ENCODE measurements at regions not wholly inside any gene's neighbourhood (a gene's known extent, or its start where the extent isn't known, plus 50 kb on each side); places are given as distances from the start of the nearest gene placed in this dataset.

- ChIA-PET CTCF (interaction anchor here (0.6 kb wide), 1 partner anchor 216 kb away, joined by 3 read pairs; no protein-coding TSS in a partner anchor), RAD21 (ENCODE audit: low non-redundant PET in 1 of 2, low total read pairs in 2 of 2, uncharacterized antibody in 2 of 2, unreplicated experiment in 2 of 2) (no interaction called here), POLR2A (interaction anchor here (0.7 kb wide), 2 partner anchors 11 to 35 kb away, joined by 3 to 6 read pairs; no protein-coding TSS in a partner anchor)
- ATAC-seq, result peak; percentile 89
- intact Hi-C loops (cut with micrococcal nuclease), result loop anchor here (1.0 kb wide), 1 partner anchor 217 kb away; the partner anchor contains the start of gene PIK3R1
- H3K79me2 ChIP-seq (ENCODE audit: insufficient read depth, low read length), result no peaks in the 10 kb centered on the region
- H3K4me1 ChIP-seq (ENCODE audit: control insufficient read depth in 1 of 2, insufficient read depth in 2 of 2, low read length in 2 of 2), result peaks cover 4 to 27% of the 10 kb centered on the region in 2 experiments; a peak in 3 of 4 replicates
- no peaks in the 10 kb centered on the region for H3K9me3 ChIP-seq (ENCODE audit: control insufficient read depth in 1 of 2, insufficient read depth in 1 of 2, low read depth in 1 of 2, low read length in 2 of 2)
- H3K27ac ChIP-seq (ENCODE audit: low read depth, low read length), result no peak overlapping the region; the same call in 1 of the 2 replicates
- BruUV-seq (replicated peaks), result TSS peak; percentile 88
- H3K36me3 ChIP-seq (ENCODE audit: control insufficient read depth in 1 of 2, insufficient read depth in 2 of 2, low read length in 2 of 2), result no peaks in the 10 kb centered on the region
- H2AFZ ChIP-seq (ENCODE audit: low read depth, low read length, poor library complexity, severe bottlenecking), result peak overlapping the region; percentile 12
- TF ChIP-seq ELF1 (IDR thresholded peaks at IDR 0.05; ENCODE audit: borderline replicate concordance, low read depth), result peak; percentile 59
- no peak for TF ChIP-seq SRF (IDR thresholded peaks at IDR 0.05; ENCODE audit: low read depth)
- no peak for TF ChIP-seq REST (IDR thresholded peaks at IDR 0.05; ENCODE audit: low read depth)
- TF ChIP-seq EGR1 (IDR thresholded peaks at IDR 0.05; ENCODE audit: low read depth), result no peak
- no peak for TF ChIP-seq ATF3 (IDR thresholded peaks at IDR 0.05)
- no peak for TF ChIP-seq EZH2 (IDR thresholded peaks at IDR 0.05)
- TF ChIP-seq ZFX (IDR thresholded peaks at IDR 0.05), result no peak
- TF ChIP-seq SP1 (IDR thresholded peaks at IDR 0.05; ENCODE audit: low read depth), result peak; percentile 92
- peak; percentile 66; the same call in 1 of the 2 replicates for TF ChIP-seq CBX3 (IDR thresholded peaks at IDR 0.05; ENCODE audit: low read depth)
- TF ChIP-seq YY1 (IDR thresholded peaks at IDR 0.05; ENCODE audit: extremely low read depth, insufficient replicate concordance, low read depth, low read length), result no peak
- TF ChIP-seq CTCF (IDR thresholded peaks at IDR 0.05 in 2 of 3, conservative IDR thresholded peaks at IDR 0.05 in 1 of 3; ENCODE audit: borderline replicate concordance in 1 of 3, insufficient read depth in 1 of 3, low read depth in 2 of 3, low read length in 2 of 3), result no peak
- peak; percentile 61 for TF ChIP-seq POLR2AphosphoS5 (IDR thresholded peaks at IDR 0.05; ENCODE audit: low read depth, low read length)
- peak; percentile 54; the same call in 1 of the 2 replicates for TF ChIP-seq JUND (IDR thresholded peaks at IDR 0.05)
- TF ChIP-seq MAX (IDR thresholded peaks at IDR 0.05), result peak; percentile 94
- TF ChIP-seq POLR2A (IDR thresholded peaks at IDR 0.05; ENCODE audit: borderline replicate concordance, extremely low read depth, insufficient read depth, insufficient read length), result no peak
- no peak for TF ChIP-seq CEBPB (IDR thresholded peaks at IDR 0.05; ENCODE audit: low read depth)
- TF ChIP-seq EZH2phosphoT487 (IDR thresholded peaks at IDR 0.05; ENCODE audit: borderline replicate concordance), result no peak
- TF ChIP-seq FOSL1 (IDR thresholded peaks at IDR 0.05; ENCODE audit: low read depth), result peak; percentile 44; the same call in 1 of the 2 replicates
- TF ChIP-seq SIN3A (IDR thresholded peaks at IDR 0.05; ENCODE audit: low read depth), result peak; percentile 59; the same call in 1 of the 2 replicates
- TF ChIP-seq RAD21 (IDR thresholded peaks at IDR 0.05; ENCODE audit: low read depth), result no peak
- H3K27me3 ChIP-seq (ENCODE audit: insufficient read depth, low read length), result no peaks in the 10 kb centered on the region
- peak overlapping the region; percentile 60 for H3K4me2 ChIP-seq (ENCODE audit: low read length)
- H4K20me1 ChIP-seq (ENCODE audit: insufficient read depth), result no peaks in the 10 kb centered on the region
- H3K9ac ChIP-seq (ENCODE audit: low read length), result no peak overlapping the region
- no peaks in the 10 kb centered on the region for H3K9me2 ChIP-seq (ENCODE audit: insufficient read depth)
- H3K4me3 ChIP-seq (replicated peaks in 1 of 2; ENCODE audit: low read depth in 1 of 2, low read length in 2 of 2), result peak overlapping the region in 1 of 2 experiments; percentile 4; a peak in 2 of 4 replicates
- DNase-seq (ENCODE audit: low read depth, low spot score), result peak; percentile 64
Measured at GRCh38 chr5:67998709-67999261, 216.8 kb upstream of the PIK3R1 start.
